ENCODE measurements at regions not wholly inside any gene's neighbourhood (a gene's known extent, or its start where the extent isn't known, plus 50 kb on each side); places are given as distances from the start of the nearest gene placed in this dataset.

- FAIRE-seq (no peak), DNase-seq (no peak), ATAC-seq (no peak)
- Histone ChIP-seq H3K4me1 (no peaks in the 10 kb centered on the region), H3K27ac (no peak overlapping the region), H3K9me3 (no peaks in the 10 kb centered on the region), H3K27me3 (no peaks in the 10 kb centered on the region), H3K36me3 (no peaks in the 10 kb centered on the region), H3K4me3 (no peak overlapping the region)
- TF ChIP-seq, protein P1, sequence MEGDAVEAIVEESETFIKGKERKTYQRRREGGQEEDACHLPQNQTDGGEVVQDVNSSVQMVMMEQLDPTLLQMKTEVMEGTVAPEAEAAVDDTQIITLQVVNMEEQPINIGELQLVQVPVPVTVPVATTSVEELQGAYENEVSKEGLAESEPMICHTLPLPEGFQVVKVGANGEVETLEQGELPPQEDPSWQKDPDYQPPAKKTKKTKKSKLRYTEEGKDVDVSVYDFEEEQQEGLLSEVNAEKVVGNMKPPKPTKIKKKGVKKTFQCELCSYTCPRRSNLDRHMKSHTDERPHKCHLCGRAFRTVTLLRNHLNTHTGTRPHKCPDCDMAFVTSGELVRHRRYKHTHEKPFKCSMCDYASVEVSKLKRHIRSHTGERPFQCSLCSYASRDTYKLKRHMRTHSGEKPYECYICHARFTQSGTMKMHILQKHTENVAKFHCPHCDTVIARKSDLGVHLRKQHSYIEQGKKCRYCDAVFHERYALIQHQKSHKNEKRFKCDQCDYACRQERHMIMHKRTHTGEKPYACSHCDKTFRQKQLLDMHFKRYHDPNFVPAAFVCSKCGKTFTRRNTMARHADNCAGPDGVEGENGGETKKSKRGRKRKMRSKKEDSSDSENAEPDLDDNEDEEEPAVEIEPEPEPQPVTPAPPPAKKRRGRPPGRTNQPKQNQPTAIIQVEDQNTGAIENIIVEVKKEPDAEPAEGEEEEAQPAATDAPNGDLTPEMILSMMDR (IDR thresholded peaks at IDR 0.05) = no peak
- intact Hi-C loops (cut with DNase I) = no loop called here
Measured at GRCh38 chr12:58479401-58479800, 440.9 kb downstream of the LRIG3 start.

GRCh38 chr12:58481811-58482210, 438.5 kb downstream of the LRIG3 start:
- no peak for ATAC-seq
- 41 to 57% methylated on average over 3 of the region's 3 CpGs for WGBS, 2 donors
- H3K27ac ChIP-seq = no peak overlapping the region
- TF ChIP-seq, protein P1 (IDR thresholded peaks at IDR 0.05) = no peak
- H3K4me3 ChIP-seq = no peak overlapping the region
- H3K27me3 ChIP-seq = no peaks in the 10 kb centered on the region
- DNase-seq = no peak
- intact Hi-C loops (cut with DNase I) = no loop called here
- no peak for FAIRE-seq
- H3K4me1 ChIP-seq = no peaks in the 10 kb centered on the region
- no peaks in the 10 kb centered on the region for H3K9me3 ChIP-seq
- H3K36me3 ChIP-seq = no peaks in the 10 kb centered on the region

DNA sequence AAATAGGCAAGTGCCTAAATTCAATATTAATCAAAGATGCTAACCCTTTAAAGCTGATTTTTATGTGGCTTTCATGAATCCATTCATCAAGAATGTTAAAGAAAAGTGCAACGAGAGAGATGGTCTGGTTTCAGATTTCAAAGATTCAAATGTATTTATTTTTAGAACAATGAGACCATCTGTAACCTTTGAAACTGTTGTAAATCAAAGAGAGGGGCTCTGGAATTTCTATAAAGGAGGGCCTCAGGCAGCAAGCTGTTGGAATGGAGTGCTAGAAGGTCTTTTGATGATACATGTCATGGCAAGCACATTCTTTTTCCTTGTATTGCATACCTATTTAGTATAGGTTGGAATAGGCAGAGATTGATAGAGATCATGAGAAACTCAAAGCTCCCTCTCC, 433.0 kb downstream of the LRIG3 start:
- no peak for FAIRE-seq
- no peaks in the 10 kb centered on the region for H3K4me1 ChIP-seq
- no peak overlapping the region for H3K27ac ChIP-seq
- no peak for ATAC-seq
- H3K4me3 ChIP-seq = no peak overlapping the region
- intact Hi-C loops (cut with DNase I) = no loop called here
- H3K9me3 ChIP-seq = no peaks in the 10 kb centered on the region
- WGBS, 2 donors = 19 to 26% methylated on average over 1 of the region's 1 CpG
- H3K27me3 ChIP-seq = no peaks in the 10 kb centered on the region
- no peak for DNase-seq
- no peaks in the 10 kb centered on the region for H3K36me3 ChIP-seq
- TF ChIP-seq, protein P1 (IDR thresholded peaks at IDR 0.05) = no peak

- no peak for FAIRE-seq
- Histone ChIP-seq H3K4me3 (no peak overlapping the region), H3K27ac (no peak overlapping the region), H3K4me1 (no peaks in the 10 kb centered on the region), H3K9me3 (no peaks in the 10 kb centered on the region), H3K27me3 (no peaks in the 10 kb centered on the region), H3K36me3 (no peaks in the 10 kb centered on the region)
- no peak for ATAC-seq
- WGBS, 2 donors = 62 to 65% methylated on average over 1 of the region's 1 CpG
- DNase-seq = no peak
- TF ChIP-seq, protein P1 (IDR thresholded peaks at IDR 0.05) = no peak
- intact Hi-C loops (cut with DNase I) = no loop called here
Measured at GRCh38 chr12:58487678-58488161, 432.6 kb downstream of the LRIG3 start.

GRCh38 chr12:58489394-58489793, 430.9 kb downstream of the LRIG3 start:
- Histone ChIP-seq H3K9me3 (no peaks in the 10 kb centered on the region), H3K4me1 (no peaks in the 10 kb centered on the region), H3K27ac (no peak overlapping the region), H3K4me3 (no peak overlapping the region), H3K36me3 (no peaks in the 10 kb centered on the region), H3K27me3 (no peaks in the 10 kb centered on the region)
- FAIRE-seq = no peak
- DNase-seq = no peak
- TF ChIP-seq, protein P1 (IDR thresholded peaks at IDR 0.05) = no peak
- no peak for ATAC-seq
- intact Hi-C loops (cut with DNase I) = no loop called here
- 74 to 80% methylated on average over 1 of the region's 1 CpG for WGBS, 2 donors
